GM21528 (cell line): ENCODE measurements at regions not wholly inside any gene's neighbourhood (a gene's known extent, or its start where the extent isn't known, plus 50 kb on each side); places are given as distances from the start of the nearest gene placed in this dataset.

ENCODE experiments used
- ATAC-seq: cut with Tn5 transposase; IDR thresholded peaks from one replicate; pipeline ENCODE4 v1.9.1; 2021; ENCODE audit warnings: mild to moderate bottlenecking, moderate library complexity; ENCODE audit not compliant: unreplicated experiment, low FRiP score

DNA sequence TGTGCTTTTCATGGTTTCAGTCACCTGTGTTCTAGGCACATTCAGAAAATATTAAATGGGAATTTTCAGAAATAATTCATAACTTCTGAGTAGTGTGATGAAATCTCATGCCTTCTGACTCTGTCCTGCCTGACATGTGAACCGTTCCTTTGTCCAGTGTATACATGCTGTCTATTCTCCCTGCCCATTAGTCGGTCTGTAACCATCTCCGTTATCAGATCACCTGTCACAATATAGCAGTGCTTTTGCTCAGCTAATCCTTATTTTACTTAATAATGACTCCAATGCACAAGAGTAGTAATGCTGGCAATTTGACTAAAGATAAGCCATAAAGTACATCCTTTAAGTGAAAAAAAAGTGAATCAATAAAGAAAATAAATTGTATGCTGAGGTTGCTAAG, 597.5 kb downstream of the BRINP3 start:
- no peak for ATAC-seq

DNA sequence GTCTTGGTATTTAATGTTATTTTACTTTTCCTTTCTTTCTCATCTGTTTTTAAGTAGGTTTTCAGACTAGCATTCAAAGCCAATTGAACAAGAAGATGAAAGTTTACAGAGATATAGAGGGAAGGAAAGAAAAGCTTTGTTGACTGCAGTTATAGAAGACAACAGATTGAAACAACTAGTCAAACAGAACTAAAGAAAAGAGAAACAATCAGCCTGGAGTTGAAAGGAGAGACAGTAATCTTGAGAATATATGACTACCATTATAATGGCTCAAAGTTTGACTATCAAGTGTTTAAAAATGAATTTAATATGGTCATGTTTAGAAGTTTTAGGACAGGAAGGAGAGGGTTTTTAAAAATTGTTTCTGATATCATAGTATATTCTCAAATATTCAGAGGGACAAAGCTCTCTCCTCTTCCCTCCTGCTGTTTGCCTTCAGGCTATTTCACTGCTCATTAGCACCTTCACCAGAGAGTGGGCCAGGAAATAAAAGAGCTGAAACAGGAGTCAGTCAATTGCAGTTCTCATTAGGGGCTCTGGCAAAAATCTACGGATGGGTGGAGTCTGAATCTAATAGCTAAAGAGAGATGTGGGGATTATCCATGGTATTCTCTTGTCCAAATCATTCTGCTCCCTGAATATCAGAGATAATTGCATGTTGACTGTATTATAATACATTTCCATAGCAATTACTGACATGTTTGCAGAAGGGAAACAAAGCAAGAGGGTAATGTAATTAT, 577.8 kb downstream of the BRINP3 start:
- no peak for ATAC-seq

DNA sequence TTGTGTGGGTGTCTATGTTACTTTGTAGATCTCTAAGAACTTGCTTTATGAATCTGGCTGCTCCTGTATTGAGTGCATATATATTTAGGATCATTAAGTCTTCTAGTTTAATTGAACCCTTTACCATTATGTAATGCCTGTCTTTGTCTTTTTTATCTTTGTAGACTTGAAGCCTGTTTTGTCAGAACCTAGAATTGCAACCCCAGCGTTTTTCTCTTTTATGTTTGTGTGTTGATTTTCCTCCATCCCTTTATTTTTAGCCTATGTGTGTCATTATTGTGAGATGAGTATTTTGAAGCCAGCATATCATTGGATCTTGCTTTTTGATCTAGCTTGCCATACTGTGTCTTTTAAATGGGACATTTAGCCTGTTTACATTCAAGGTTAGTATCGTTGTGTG, 573.2 kb downstream of the BRINP3 start:
- ATAC-seq, result no peak

DNA sequence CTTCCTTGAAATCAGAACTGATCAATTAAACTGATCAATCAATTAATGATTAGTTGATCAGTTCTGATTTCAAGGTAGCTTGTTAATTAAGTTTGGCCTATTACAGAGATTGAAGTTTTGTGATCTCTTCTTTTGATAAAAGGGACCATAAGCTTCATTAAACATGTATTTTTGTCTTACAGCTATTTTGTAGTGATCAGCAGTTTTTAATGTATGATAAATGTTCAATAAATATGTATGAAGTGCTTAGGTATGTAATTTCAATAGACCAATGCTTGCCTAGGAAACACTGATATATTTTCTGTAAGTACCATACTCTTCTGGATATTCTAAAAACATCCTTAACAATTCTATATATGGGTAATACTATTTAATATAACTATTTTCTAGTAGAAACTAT, 569.6 kb downstream of the BRINP3 start:
- ATAC-seq, result no peak

DNA sequence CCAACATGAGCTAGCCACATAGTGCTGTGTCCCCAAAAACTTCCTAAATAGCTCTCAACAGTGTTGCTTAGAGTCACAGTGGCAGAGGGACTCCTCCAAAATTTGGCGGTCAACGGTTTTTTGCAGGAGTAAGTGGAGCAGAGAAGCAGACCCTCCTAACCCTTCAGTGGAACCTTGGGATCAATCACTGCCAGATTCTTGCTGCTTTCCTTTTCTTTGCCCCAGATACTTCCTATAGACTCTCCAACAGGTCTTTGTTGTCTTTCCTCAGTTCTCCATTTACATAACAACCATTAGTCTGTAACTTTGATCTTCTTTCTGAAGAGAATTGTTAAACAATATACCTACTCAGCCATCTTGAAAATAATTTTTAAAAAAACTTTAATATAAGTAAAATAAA, 556.1 kb downstream of the BRINP3 start:
- ATAC-seq, result no peak

DNA sequence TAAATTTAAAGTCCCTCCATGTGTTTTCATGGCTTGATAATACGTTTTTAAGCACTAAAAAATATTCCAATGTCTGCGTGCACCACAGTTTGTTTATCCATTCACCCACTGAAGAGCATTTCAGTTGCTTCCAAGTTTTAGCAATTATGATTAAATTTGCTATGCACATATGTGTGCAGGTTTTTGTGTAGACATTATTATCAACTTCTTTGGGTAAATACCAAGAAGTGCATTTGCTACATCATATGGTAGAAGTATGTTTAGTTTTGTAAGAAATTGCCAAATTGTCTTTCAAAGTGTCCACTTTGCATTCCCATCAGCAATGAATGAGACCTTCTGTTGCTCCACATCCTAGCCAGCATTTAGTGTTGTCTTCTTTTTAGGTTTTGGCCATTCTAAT, 550.0 kb downstream of the BRINP3 start:
- ATAC-seq, result no peak

DNA sequence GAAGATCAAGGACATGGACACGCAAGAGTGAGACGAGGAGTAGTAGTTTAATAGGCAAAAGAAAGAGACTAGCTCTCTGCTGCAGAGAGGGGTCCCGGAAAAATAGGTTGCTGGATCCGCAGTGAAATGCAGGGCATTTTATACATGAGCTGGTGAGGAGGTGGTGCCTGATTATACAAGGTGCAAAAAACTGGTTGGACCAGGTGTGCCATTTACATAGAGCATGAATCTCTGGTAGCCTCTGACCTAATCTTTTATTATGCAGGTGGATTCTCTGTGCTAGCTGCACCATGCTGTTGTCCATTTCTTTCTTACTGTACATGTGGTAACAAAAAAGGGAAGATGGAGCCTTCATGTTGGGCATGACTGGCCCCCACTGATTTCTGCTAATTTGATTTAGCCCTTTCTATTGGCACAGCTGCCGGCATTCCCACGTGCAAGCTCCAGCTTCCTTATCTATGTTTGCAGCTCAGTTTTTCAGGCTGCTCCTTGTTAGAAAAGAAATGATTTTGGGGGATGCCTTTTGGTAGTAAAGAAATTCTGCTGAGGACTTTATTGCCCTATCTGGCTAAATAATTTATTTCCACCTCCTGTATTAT, 548.1 kb downstream of the BRINP3 start:
- ATAC-seq, result no peak

DNA sequence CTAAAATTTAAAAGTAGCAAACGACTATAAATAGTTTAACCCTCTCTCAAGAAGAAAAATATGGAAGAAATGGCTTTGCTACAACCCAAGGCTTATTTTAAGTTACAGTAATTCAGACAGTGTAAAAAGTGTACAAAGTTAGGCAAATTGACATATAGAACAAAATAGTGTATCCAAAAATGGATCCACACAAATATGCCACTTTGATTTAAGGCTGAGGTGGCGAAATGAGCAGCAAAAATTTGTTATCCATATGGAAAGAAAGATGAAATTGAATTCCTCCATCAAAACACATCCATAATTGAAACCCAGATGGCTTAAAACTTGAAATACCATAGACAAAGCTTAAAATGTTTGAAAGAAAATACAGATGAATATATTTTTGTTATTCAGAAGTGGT, 540.8 kb downstream of the BRINP3 start:
- ATAC-seq, result no peak

DNA sequence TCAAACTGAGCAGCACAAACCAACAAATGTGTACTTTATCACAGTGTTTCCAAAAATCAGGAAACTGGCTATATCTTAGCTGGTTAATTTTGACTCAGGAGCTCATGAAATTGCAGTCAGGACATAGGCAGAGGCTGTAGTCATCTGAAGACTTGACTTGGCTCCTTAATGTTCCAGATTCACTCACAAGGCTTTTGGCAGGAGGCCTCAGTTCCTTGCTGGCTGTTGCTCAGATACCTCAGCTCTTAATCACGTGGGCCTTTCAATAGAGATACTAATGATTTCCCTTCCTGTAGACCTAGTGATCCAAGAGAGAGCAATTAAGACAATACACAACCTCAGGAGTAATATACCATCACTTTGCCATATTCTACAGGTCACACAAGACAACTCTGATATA, 537.7 kb downstream of the BRINP3 start:
- no peak for ATAC-seq

DNA sequence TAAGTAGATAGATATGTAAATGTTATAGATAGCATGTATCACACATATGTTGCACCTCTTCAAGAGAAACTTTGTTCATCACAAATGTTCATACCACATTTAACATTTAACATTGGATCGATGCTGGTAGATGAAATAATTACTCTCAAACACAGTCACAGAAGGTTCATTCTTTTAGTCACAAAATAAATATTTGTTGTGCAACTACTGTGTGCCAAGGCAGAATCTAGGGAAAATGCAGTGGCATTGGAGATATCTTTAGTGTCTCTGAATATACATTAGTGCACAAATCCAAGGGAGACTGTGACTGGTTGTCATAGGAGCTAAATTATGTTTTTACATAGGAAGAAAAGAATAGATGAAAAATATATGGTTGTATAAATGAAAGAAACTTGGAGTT, 535.7 kb downstream of the BRINP3 start:
- ATAC-seq, result no peak

DNA sequence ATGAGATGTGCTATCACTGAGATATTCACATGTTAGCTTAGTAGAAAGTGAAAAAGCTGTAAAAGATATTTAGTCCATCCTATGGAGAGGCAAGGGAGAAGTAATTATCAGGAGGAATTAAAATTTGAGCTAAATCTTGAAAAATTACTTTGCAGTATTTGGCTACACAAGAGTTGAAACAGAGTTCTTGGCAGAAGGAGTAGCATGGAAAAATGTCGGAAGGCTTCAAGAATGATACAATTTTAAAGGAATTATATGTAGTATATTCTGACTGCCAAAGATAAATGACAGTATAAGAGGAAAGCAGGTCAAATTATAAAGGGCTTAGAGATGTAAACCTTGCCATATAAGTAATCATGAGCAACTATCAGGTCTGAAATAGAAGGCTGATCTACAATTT, 518.9 kb downstream of the BRINP3 start:
- no peak for ATAC-seq

DNA sequence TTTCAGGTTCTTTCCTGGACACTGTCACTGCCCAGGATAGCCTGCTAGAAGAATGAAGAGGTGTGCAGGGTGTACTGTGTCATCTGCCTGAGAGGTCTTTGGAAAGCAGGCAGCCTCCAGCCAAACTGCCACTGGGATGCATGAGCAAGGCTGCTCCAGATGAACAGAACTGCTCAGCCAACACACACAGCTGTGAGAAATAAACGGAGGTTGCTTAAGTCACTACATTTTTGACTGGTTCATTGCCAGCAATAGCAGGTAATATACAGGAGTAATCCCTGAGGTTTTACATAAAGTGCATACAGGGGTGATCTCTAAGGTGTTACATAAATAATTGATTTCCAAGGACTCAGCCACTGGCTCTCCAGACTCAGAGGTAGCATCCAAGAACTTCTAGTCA, 516.9 kb downstream of the BRINP3 start:
- no peak for ATAC-seq

DNA sequence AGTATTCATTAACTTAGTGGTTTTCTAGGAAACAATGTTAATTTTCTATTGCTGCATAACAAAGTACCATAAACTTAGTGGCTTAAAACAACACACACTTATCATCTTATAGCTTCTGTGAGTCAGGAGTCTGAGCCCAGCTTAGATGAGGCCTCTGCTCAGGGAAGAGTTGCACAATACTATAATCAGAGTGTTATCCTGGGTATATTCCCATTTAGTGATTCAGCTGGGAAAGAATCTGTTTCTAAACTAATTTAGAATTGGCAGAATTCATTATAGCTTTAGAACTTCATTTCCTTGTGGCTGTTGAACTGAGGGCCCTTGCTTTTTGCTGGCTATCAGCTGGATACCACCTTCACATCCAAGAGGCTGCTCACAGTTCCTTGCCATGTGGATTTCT, 515.5 kb downstream of the BRINP3 start:
- no peak for ATAC-seq

DNA sequence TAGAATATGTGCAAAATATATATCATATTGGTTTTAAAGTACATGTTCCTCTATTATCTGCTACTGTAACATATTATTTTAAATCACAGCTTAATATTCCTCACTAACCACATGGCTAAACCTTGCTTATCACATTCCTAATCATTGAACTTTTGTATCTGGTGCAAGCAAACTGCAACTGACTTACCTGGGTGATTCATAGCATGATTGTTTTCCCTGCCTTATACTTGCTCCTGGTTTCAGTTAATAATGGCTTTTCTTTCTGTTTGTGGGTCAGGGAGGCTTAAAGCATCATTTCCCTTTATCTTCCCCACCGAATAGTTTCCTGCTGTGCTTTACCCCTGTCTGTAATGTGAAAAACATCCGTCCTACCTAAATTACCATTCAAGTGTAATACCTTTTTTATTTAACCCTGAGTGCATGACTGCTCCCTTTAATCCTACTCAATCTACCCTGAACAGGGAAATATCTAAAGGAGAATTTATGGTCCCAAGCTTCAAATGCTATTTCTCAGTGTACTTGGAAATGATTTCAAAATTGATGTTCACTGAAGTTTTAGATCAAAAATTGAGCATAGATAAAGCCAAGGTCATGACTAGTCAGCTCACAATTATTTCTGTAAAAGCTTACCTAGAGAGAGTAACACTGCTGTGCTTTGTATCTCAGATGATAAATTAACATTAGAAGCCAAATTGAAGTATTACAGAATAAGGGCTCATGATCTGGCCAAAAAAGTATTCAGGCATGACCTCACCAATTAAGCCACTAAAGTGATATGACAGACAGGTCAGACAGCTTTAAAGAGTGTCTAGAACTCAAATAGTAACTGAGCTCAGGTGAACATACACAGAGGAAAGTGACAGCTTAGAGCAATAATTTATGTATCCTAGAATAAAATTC, 507.1 kb downstream of the BRINP3 start:
- no peak for ATAC-seq

DNA sequence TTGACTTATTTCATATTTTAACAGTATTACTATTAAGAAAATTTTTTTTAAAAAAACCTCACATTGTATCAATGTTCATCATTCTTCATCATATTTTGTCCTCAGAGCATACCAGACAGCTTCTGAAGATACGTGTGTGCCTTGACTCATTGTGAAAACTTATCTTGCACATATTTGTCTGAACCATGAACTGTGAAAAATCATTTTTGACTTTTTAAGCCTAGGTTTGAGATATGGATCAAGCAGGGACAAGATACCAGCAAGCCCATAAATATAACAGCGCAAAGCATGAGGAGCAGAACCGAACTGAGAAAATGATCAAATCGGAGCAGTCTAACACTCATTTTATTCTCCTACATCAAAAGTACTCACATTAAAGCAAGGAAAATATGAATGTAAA, 506.0 kb downstream of the BRINP3 start:
- no peak for ATAC-seq

DNA sequence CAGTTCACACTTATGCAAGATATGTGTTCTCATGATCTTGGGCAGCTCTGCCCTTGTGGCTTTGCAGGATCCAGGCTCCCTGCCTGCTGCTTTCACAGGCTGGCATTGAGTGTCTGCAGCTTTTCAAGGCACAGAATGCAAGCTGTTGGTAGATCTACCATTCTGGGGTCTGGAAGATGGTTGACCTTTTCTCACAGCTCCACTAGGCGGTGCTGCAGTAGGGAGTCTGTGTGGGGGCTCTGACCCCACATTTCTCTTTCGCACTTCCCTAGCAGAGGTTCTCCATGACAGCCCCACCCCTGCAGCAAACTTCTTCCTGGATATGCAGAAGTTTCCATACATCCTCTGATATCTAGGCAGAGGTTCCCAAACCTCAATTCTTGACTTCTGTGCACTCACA, 500.5 kb downstream of the BRINP3 start:
- no peak for ATAC-seq

DNA sequence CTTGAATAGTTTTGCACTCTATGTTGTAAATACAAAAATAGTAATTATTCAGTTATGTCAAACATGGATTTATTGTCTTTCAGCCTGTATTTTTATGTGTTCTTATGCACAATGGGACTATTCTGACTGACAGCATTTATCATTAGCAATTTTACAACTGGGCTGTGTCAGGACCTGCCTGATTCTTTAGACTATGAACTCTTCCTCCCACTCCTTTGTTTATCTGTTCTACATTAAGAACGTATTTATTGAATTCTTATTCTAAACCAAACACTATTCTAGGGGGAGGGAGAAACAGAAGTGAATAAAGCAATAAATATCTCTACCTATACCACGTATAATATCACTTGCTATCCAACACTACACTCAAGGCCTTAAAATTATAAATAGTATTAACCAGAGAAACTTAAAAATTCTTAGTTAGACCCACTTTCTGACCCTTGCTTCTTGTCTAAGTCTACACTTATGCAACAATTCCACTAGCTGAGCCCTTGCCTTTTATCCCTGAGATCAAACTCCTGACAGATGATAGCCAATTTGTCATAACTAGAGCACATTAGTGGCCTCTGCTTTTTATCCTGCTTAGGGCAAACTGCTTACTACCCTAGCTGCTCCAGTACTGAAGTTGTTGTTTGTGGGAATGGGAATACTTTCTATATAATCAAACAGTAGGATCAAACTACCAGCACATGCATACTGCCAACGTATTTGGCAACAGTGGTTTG, 494.3 kb downstream of the BRINP3 start:
- ATAC-seq, result no peak

DNA sequence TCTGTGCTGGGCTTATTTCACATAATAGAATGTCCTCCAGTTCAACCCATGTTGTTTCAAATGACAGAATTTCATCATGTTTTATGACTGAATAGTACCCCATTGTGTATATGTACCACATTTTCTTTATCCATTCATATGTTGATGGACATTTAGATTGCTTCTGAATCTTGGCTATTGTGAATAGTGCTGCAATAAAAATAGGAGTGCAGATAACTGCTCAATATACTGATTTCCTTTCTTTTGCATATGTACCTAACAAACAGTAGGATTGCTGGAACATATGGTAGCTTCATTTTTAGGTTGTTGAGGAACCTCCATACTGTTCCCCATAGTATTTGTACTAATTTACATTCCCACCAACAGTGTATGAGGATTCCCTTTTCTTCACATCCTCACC, 491.1 kb downstream of the BRINP3 start:
- ATAC-seq, result no peak

DNA sequence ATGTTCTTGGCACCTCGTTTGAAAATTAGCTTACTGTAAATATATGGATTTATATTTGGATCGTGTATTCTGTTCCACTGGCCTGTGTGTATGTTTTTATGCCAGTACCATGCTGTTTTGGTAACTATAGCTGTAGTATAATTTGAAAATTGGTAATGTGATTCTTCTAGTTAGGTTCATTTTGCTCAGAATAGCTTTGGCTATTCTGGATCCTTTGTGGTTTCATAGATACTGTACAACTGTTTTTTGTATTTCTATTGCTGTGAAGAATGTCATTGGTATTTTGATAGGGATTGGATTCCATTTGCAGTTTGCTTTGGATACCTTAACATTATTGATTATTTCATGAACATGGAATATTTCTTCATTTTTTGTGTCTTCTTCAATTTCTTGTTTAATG, 490.2 kb downstream of the BRINP3 start:
- no peak for ATAC-seq

DNA sequence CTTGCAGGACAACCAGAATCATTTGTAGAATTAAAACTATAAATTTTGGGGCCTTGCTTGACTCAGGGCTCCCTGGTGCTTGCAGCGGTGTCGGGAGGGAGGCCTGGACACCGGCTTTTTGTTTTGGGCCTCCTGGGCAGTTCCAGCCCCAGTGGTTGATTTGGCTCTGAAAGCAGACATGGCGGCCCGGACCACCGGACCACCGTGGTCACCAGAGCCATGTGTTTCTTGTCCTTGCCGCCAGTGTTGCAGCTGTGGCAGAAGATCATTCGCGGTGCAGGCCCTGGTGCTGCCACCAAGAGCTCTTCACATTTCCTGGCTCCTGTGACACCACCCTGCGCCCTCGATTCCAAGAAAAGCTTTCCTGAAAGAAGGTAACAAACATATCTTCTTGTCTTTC, 484.8 kb downstream of the BRINP3 start:
- ATAC-seq, result no peak

DNA sequence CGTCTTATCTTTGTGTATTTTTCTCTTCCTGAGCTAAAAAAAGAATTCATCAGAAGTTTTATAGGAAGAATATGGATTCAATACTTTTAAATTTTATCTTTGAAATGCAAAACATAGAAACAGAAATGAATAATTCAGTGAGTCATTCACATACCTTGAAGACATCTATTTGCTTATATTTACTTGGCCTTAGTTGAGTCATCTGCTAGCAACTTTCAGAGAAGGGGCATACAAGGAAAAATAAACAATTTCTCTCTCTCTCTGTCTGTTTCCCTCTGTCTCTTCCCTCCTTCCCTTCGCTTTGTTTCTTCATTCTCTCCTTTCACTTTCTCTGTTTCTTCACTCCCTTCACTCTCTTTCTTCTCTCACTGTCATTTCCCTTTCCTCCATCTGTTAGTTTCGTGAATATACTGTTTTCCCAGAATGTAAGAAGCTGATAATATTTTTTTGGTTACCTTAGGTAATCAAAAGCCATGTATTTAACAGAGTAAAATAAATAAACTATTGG, 477.2 kb downstream of the BRINP3 start:
- ATAC-seq, result no peak
